Testis (tissue), 2 donors: ENCODE measurements at regions not wholly inside any gene's neighbourhood (a gene's known extent, or its start where the extent isn't known, plus 50 kb on each side); places are given as distances from the start of the nearest gene placed in this dataset.

Experiments
- POLR2A ChIP-seq: fragments of 450-650 bp; IDR thresholded peaks from one replicate; pipeline ENCODE4 v1.6.1; 2017; ENCODE audit warnings: antibody characterized with exemption, mild to moderate bottlenecking, moderate library complexity
- TF ChIP-seq, protein P1 (sequence below), 3 experiments: fragments of 450-650 bp in 2 of 3; fragments of 200-600 bp in 1 of 3; sonication (generic) in 1 of 3; IDR thresholded peaks; one replicate each; pipeline ENCODE4 v1.5.1; 2016 to 2019; ENCODE audit warnings: antibody characterized with exemption in 3 of 3, mild to moderate bottlenecking in 2 of 3, moderate library complexity in 1 of 3

DNA sequence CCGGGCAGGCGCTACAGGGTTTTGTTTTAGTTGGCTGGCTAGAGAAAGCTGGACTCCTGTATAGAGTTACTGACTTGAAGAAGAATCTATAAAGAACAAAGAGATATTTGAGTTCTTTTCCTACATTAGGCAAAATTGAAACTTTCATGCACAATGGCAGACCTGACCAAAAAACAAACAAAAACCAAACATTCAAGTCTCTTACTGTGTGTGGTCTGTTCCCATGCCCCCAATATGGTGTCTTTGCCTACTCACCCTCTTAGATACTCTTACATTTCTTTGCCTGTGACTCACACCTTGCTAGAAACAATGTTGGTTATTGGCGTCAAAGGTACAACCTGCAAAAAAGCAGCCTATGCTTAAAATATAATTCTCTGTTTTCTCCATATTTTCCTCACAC is 109.5 kb upstream of the TMC3 start:
- no peak for TF ChIP-seq POLR2A
- TF ChIP-seq, protein P1, sequence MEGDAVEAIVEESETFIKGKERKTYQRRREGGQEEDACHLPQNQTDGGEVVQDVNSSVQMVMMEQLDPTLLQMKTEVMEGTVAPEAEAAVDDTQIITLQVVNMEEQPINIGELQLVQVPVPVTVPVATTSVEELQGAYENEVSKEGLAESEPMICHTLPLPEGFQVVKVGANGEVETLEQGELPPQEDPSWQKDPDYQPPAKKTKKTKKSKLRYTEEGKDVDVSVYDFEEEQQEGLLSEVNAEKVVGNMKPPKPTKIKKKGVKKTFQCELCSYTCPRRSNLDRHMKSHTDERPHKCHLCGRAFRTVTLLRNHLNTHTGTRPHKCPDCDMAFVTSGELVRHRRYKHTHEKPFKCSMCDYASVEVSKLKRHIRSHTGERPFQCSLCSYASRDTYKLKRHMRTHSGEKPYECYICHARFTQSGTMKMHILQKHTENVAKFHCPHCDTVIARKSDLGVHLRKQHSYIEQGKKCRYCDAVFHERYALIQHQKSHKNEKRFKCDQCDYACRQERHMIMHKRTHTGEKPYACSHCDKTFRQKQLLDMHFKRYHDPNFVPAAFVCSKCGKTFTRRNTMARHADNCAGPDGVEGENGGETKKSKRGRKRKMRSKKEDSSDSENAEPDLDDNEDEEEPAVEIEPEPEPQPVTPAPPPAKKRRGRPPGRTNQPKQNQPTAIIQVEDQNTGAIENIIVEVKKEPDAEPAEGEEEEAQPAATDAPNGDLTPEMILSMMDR (IDR thresholded peaks at IDR 0.05) = no peak
